MM.1S (cell line): ENCODE measurements at regions not wholly inside any gene's neighbourhood (a gene's known extent, or its start where the extent isn't known, plus 50 kb on each side); places are given as distances from the start of the nearest gene placed in this dataset.

Experiments
- DNase-seq: peaks from one replicate; pipeline ENCODE4 v3.0.0-alpha.2; 2015
- H2AFZ ChIP-seq: fragments of 300-600 bp; sonication (generic); 2 replicates; pipeline ENCODE4 v1.6.0; 2016; ENCODE audit warnings: antibody characterized with exemption, low read length
- H3F3A ChIP-seq: fragments of 300-600 bp; sonication (generic); 2 replicates; pipeline ENCODE4 v1.6.1; 2016; ENCODE audit warnings: mild to moderate bottlenecking, antibody characterized with exemption, low read length, moderate library complexity, mixed read lengths; ENCODE audit not compliant: insufficient read depth
- H3K27ac ChIP-seq: fragments of 300-600 bp; sonication (generic); 2 replicates; pipeline ENCODE4 v1.5.1; 2016; ENCODE audit warnings: mild to moderate bottlenecking, low read length
- H3K27me3 ChIP-seq: fragments of 300-600 bp; sonication (generic); replicated peaks from 2 replicates; pipeline ENCODE4 v1.6.0; 2016; ENCODE audit warnings: low read length; ENCODE audit not compliant: insufficient read depth
- H3K36me3 ChIP-seq: fragments of 300-600 bp; sonication (generic); replicated peaks from 2 replicates; pipeline ENCODE4 v1.6.1; 2016; ENCODE audit warnings: mild to moderate bottlenecking, low read length, mixed read lengths; ENCODE audit not compliant: insufficient read depth
- H3K4me1 ChIP-seq: fragments of 300-600 bp; sonication (generic); 2 replicates; pipeline ENCODE4 v1.6.1; 2016; ENCODE audit warnings: low read length, mixed read lengths
- H3K4me2 ChIP-seq: fragments of 300-600 bp; sonication (generic); 2 replicates; pipeline ENCODE4 v1.6.0; 2016; ENCODE audit warnings: low read depth, low read length
- H3K4me3 ChIP-seq: fragments of 300-600 bp; sonication (generic); 2 replicates; pipeline ENCODE4 v1.5.1; 2016; ENCODE audit warnings: low read length, mixed read lengths
- H3K79me2 ChIP-seq: fragments of 300-600 bp; sonication (generic); 2 replicates; pipeline ENCODE4 v1.6.1; 2016; ENCODE audit warnings: mixed run types, low read length, mixed read lengths
- H3K9ac ChIP-seq: fragments of 300-600 bp; sonication (generic); 2 replicates; pipeline ENCODE4 v1.6.1; 2016; ENCODE audit warnings: low read length, mixed read lengths
- H3K9me2 ChIP-seq: fragments of 300-600 bp; sonication (generic); replicated peaks from 2 replicates; pipeline ENCODE4 v1.6.1; 2016; ENCODE audit warnings: mild to moderate bottlenecking, low read length, mixed read lengths; ENCODE audit not compliant: insufficient read depth
- H3K9me3 ChIP-seq: fragments of 300-600 bp; sonication (generic); replicated peaks from 2 replicates; pipeline ENCODE4 v1.6.1; 2016; ENCODE audit warnings: mild to moderate bottlenecking, low read length, mixed read lengths; ENCODE audit not compliant: insufficient read depth
- H4K20me1 ChIP-seq: fragments of 300-600 bp; sonication (generic); 2 replicates; pipeline ENCODE4 v1.6.1; 2016; ENCODE audit warnings: mild to moderate bottlenecking, low read length, moderate library complexity, mixed read lengths; ENCODE audit not compliant: insufficient read depth
- CTCF ChIP-seq: fragments of 300-600 bp; sonication (generic); IDR thresholded peaks from 2 replicates; pipeline ENCODE4 v1.5.1; 2016; ENCODE audit warnings: antibody characterized with exemption, low read length, mixed read lengths
- EZH2 ChIP-seq: fragments of 300-600 bp; sonication (generic); optimal IDR thresholded peaks from 2 replicates; pipeline ENCODE3; 2017; ENCODE audit warnings: low read depth, mild to moderate bottlenecking, antibody characterized with exemption, low read length, mixed read lengths
- EZH2phosphoT487 ChIP-seq: fragments of 300-600 bp; sonication (generic); IDR thresholded peaks from 2 replicates; pipeline ENCODE4 v1.6.1; 2018; ENCODE audit warnings: antibody characterized with exemption, low read length

DNA sequence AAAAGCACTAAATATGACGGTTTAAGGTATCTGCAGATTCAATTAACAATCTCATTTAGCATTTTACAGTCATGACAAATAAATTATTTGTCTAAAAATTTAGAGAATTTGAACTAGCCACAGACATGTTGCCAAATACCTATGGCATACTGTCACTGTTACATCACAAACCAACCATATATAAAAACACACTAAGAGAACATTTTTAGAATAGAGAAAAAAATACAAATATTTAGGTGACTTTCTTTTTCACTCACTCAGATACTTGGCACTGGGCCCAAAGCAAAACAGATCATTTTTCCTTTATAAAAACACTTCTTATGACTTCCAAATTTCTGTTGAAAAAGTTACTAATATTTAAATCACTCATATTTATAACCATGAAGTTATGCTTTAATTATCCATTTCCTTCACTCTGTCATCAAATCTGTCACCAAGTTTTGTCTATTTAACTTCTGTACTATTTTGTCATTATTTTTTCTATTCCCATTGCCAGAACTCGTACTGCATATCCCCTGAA lies 644.7 kb downstream of the OTOL1 start:
- Histone ChIP-seq H3K9me2 (no peaks in the 10 kb centered on the region), H3K79me2 (no peaks in the 10 kb centered on the region), H3K27me3 (no peaks in the 10 kb centered on the region), H4K20me1 (no peaks in the 10 kb centered on the region), H3K4me3 (no peak overlapping the region), H2AFZ (no peak overlapping the region), H3K9ac (no peak overlapping the region), H3K9me3 (no peaks in the 10 kb centered on the region), H3F3A (no peaks in the 10 kb centered on the region), H3K27ac (no peak overlapping the region), H3K36me3 (no peaks in the 10 kb centered on the region), H3K4me1 (no peaks in the 10 kb centered on the region), H3K4me2 (no peak overlapping the region)
- TF ChIP-seq EZH2phosphoT487: no peak
- no peak for DNase-seq

GRCh38 chr3:162142511-162142910 lies 645.9 kb downstream of the OTOL1 start:
- Histone ChIP-seq H3K9ac (no peak overlapping the region), H3K4me2 (no peak overlapping the region), H3K9me3 (no peaks in the 10 kb centered on the region), H3K36me3 (no peaks in the 10 kb centered on the region), H3K4me3 (no peak overlapping the region), H3K79me2 (no peaks in the 10 kb centered on the region), H3F3A (no peaks in the 10 kb centered on the region), H3K4me1 (no peaks in the 10 kb centered on the region), H2AFZ (no peak overlapping the region), H4K20me1 (no peaks in the 10 kb centered on the region), H3K27ac (no peak overlapping the region), H3K9me2 (no peaks in the 10 kb centered on the region), H3K27me3 (no peaks in the 10 kb centered on the region)
- no peak for TF ChIP-seq EZH2phosphoT487
- TF ChIP-seq CTCF: no peak
- TF ChIP-seq EZH2: no peak
- DNase-seq: no peak

DNA sequence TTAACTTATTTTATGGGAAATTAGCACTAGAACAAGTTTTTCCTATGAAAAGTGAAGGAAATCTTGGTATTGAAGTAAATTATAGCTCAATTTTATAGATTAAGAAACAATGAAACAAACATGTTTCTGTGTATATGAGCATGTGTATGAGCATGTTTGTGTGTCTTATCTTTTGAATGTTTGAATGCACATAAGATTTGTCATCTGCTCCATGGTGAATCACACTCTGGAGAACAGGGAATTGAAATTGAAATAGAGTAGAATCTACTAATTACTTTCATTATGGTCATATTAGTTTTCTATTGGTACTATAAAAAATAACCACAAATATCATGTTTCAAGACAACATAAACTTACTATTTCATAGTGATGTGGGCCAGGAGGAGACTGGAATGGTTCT lies 646.6 kb downstream of the OTOL1 start:
- no peak for DNase-seq
- H3K4me1 ChIP-seq: no peaks in the 10 kb centered on the region
- no peaks in the 10 kb centered on the region for H4K20me1 ChIP-seq
- H3K27ac ChIP-seq: no peak overlapping the region
- no peak overlapping the region for H3K4me3 ChIP-seq
- H3F3A ChIP-seq: no peaks in the 10 kb centered on the region
- no peak overlapping the region for H2AFZ ChIP-seq
- H3K9me2 ChIP-seq: no peaks in the 10 kb centered on the region
- no peak overlapping the region for H3K4me2 ChIP-seq
- no peaks in the 10 kb centered on the region for H3K36me3 ChIP-seq
- no peak for TF ChIP-seq CTCF
- TF ChIP-seq EZH2: no peak
- no peak for TF ChIP-seq EZH2phosphoT487
- H3K27me3 ChIP-seq: no peaks in the 10 kb centered on the region
- H3K9ac ChIP-seq: no peak overlapping the region
- H3K79me2 ChIP-seq: no peaks in the 10 kb centered on the region
- no peaks in the 10 kb centered on the region for H3K9me3 ChIP-seq

DNA sequence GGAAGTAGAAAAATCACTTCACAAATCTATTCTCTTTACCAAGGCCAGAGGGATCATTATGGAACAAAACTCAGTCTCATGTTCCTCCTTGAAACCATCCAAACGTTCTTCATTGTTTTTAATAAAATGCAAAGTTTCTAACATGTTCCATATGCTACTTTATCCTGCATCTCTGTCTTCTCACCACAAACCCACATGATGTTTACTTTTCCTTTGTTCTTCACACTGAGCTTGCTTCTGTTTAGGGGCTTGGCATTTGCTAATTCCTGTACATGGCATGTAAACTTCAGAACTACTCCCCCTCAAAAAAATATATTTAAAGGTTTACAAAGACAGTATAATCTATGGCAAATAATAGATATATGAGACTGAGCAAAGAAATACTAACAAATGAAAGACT lies 651.4 kb downstream of the OTOL1 start:
- no peak for TF ChIP-seq EZH2
- DNase-seq: no peak
- no peaks in the 10 kb centered on the region for H4K20me1 ChIP-seq
- H3K9me3 ChIP-seq: no peaks in the 10 kb centered on the region
- H3K9me2 ChIP-seq: no peaks in the 10 kb centered on the region
- no peak overlapping the region for H3K4me3 ChIP-seq
- H3K27me3 ChIP-seq: no peaks in the 10 kb centered on the region
- H2AFZ ChIP-seq: no peak overlapping the region
- no peaks in the 10 kb centered on the region for H3K36me3 ChIP-seq
- no peaks in the 10 kb centered on the region for H3K79me2 ChIP-seq
- no peak overlapping the region for H3K9ac ChIP-seq
- H3F3A ChIP-seq: no peaks in the 10 kb centered on the region
- H3K4me2 ChIP-seq: no peak overlapping the region
- H3K27ac ChIP-seq: no peak overlapping the region
- H3K4me1 ChIP-seq: no peaks in the 10 kb centered on the region
